KMS-11 (cell line): ENCODE measurements at regions not wholly inside any gene's neighbourhood (a gene's known extent, or its start where the extent isn't known, plus 50 kb on each side); places are given as distances from the start of the nearest gene placed in this dataset.
"Not testable (repeated sequence)": the region's sequence is repeated elsewhere in the genome, so short reads cannot be mapped to it uniquely, and the experiment has no call there.

Experiments
- H2AFZ ChIP-seq: fragments of 200-600 bp; sonication (generic); 2 replicates; pipeline ENCODE4 v1.6.1; 2016; ENCODE audit warnings: antibody characterized with exemption, mixed run types, low read depth
- H3K27ac ChIP-seq: fragments of 200-600 bp; sonication (generic); 2 replicates; pipeline ENCODE4 v1.6.1; 2016; ENCODE audit warnings: mild to moderate bottlenecking, mixed run types
- H3K27me3 ChIP-seq: fragments of 200-600 bp; sonication (generic); 2 replicates; pipeline ENCODE4 v1.6.1; 2017; ENCODE audit warnings: mild to moderate bottlenecking, low read depth, mixed run types, moderate library complexity; ENCODE audit not compliant: insufficient read depth
- H3K36me3 ChIP-seq: fragments of 200-600 bp; sonication (generic); 2 replicates; pipeline ENCODE4 v1.6.1; 2017; ENCODE audit warnings: mild to moderate bottlenecking, mixed run types; ENCODE audit not compliant: insufficient read depth
- H3K4me1 ChIP-seq: fragments of 200-600 bp; sonication (generic); 2 replicates; pipeline ENCODE4 v1.6.1; 2016; ENCODE audit warnings: mild to moderate bottlenecking, low read depth, mixed run types; ENCODE audit not compliant: poor library complexity, severe bottlenecking
- H3K4me2 ChIP-seq: fragments of 200-600 bp; sonication (generic); 2 replicates; pipeline ENCODE4 v1.7.0; 2016; ENCODE audit warnings: mild to moderate bottlenecking, mixed run types
- H3K4me3 ChIP-seq: fragments of 200-600 bp; sonication (generic); IDR thresholded peaks from 2 replicates; pipeline ENCODE4 v1.6.1; 2017; ENCODE audit warnings: low read depth, low read length, mixed read lengths; ENCODE audit not compliant: insufficient read depth
- H3K79me2 ChIP-seq: fragments of 200-600 bp; sonication (generic); 2 replicates; pipeline ENCODE4 v1.6.1; 2016; ENCODE audit warnings: low read depth, mixed run types; ENCODE audit not compliant: insufficient read depth
- H3K9ac ChIP-seq: fragments of 200-600 bp; sonication (generic); 2 replicates; pipeline ENCODE4 v1.6.1; 2016; ENCODE audit warnings: mild to moderate bottlenecking, mixed run types
- H4K20me1 ChIP-seq: fragments of 200-600 bp; sonication (generic); 2 replicates; pipeline ENCODE4 v1.6.1; 2016; ENCODE audit warnings: mild to moderate bottlenecking, mixed run types; ENCODE audit not compliant: insufficient read depth
- TF ChIP-seq, protein P1 (sequence below): fragments of 200-600 bp; sonication (generic); conservative IDR thresholded peaks from 2 replicates; pipeline ENCODE4 v1.6.1; 2017; ENCODE audit warnings: low read depth, mild to moderate bottlenecking, antibody characterized with exemption, low read length, moderate library complexity, mixed read lengths

DNA sequence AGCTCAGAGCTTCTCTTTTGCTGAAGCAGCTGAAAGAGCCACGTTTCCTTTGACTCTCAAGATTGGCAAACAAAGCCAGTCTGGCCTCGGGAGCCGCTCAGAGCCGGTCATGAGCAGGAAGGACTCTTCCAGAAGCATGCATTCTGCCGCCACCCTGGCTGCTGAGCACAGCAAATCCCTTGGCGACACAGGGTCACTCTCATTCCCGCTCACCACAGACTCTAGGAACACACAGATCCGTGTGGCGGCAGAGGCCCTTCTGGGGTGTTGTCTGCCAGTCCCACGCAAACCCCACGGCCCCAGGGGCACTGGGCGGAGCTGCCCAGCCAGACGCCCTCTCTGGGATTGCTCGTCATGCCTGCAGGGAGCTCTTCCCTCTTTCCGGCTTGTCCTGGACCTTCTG is 157.0 kb downstream of the C16orf95 start:
- Histone ChIP-seq H3K79me2 (no peaks in the 10 kb centered on the region), H3K27me3 (peaks cover 8% of the 10 kb centered on the region), H3K36me3 (no peaks in the 10 kb centered on the region), H3K4me2 (no peak overlapping the region), H3K27ac (no peak overlapping the region), H3K4me1 (no peaks in the 10 kb centered on the region), H2AFZ (no peak overlapping the region), H4K20me1 (no peaks in the 10 kb centered on the region), H3K4me3 (no peak overlapping the region), H3K9ac (no peak overlapping the region)
- TF ChIP-seq, protein P1, sequence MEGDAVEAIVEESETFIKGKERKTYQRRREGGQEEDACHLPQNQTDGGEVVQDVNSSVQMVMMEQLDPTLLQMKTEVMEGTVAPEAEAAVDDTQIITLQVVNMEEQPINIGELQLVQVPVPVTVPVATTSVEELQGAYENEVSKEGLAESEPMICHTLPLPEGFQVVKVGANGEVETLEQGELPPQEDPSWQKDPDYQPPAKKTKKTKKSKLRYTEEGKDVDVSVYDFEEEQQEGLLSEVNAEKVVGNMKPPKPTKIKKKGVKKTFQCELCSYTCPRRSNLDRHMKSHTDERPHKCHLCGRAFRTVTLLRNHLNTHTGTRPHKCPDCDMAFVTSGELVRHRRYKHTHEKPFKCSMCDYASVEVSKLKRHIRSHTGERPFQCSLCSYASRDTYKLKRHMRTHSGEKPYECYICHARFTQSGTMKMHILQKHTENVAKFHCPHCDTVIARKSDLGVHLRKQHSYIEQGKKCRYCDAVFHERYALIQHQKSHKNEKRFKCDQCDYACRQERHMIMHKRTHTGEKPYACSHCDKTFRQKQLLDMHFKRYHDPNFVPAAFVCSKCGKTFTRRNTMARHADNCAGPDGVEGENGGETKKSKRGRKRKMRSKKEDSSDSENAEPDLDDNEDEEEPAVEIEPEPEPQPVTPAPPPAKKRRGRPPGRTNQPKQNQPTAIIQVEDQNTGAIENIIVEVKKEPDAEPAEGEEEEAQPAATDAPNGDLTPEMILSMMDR = no peak

DNA sequence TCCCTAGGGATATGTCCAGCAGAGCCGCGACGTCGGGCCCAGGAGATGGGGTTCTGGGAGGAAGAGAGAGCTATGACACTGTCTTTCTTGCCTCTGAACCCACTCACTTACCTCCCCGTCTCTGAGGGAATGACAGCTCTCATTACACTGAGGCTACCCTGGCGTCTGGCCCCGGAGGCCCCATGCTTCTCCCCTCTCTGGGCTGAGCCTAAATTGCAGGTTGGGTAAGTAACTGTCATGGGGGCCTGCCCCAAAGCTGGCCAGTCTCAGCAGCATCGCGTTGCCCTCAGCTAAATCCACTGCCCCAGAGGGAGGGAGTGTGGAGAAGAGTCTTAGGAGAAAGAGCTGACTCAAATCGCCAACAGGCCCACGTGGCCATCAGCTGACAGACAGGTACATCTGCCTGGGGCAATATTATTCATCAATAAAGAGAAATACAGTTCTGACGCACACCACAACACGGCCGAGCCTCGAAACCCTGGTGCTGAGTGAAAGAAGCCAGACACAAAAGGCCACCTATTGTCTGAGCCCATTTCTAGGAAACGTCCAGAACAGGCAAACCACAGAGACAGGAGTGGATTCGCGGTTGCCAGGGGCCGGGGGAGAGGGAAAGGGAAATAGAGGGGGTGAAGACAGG is 156.4 kb downstream of the C16orf95 start:
- TF ChIP-seq, protein P1 = no peak
- Histone ChIP-seq H3K27ac (no peak overlapping the region), H3K4me3 (no peak overlapping the region), H3K79me2 (no peaks in the 10 kb centered on the region), H3K4me2 (no peak overlapping the region), H3K9ac (no peak overlapping the region), H3K4me1 (no peaks in the 10 kb centered on the region), H4K20me1 (no peaks in the 10 kb centered on the region), H3K36me3 (no peaks in the 10 kb centered on the region), H3K27me3 (peaks cover 11% of the 10 kb centered on the region), H2AFZ (no peak overlapping the region)

DNA sequence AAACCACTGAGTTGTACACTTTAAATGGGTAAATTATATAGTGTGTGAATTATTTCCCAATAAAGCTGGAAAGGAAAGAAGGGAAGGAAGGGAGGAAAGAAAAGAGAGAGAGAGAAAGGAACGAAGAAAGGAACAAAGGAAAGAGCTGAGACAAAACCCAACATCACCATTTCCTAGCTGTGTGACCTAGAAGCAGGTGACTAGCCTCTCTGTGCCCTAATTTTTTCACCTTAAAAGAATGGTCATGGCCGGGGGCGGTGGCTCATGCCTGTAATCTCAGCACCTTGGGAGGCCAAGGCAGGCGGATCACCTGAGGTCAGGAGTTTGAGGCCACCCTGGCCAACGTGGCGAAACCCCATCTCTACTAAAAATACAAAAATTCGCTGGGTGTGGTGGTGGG is 155.8 kb downstream of the C16orf95 start:
- not testable (repeated sequence) for H3K4me3 ChIP-seq, H3K4me2 ChIP-seq, H3K4me1 ChIP-seq, H3K79me2 ChIP-seq, H3K27ac ChIP-seq, H4K20me1 ChIP-seq, H3K9ac ChIP-seq, H3K36me3 ChIP-seq, H2AFZ ChIP-seq
- peaks cover 13% of the 10 kb centered on the region for H3K27me3 ChIP-seq

DNA sequence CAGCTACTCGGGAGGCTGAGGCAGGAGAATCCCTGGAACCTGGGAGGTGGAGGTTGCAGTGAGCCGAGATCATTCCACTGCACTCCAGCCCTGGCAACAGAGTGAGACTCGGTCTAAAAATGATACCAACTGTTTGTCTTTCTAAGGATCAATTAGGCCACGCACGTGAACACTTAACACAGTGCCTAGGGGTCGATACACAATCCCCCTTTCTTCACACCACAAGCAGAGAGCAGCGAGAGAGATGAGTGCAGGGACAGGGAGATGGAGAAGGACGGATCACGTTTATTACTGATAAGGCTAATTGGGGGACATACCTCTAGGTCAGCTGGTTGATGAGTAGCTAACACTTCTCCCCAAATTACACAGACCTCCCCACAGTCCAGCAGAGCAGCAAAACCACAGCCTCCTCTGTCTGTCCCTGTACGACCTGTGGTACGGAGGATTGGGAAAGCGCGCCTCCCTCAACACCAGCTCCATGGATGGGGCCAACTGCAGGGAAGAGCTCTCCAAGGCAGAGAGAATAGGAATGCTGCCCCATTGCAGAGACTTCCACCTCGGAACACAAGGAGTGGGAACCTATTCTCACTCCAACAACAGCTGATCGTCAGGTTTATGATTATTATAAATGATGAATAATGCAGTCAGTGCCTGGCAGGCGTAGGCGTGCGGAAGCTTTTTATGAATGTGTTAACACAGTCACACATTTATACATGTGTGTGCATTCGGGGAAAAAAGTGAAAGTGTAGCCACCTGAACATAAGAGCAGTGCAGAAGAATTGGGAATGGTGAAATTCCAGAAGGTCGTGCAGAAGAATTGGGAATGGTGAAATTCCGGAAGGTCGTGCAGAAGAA is 155.1 kb downstream of the C16orf95 start:
- Histone ChIP-seq H2AFZ (no peak overlapping the region), H3K4me2 (no peak overlapping the region), H3K4me1 (no peaks in the 10 kb centered on the region), H3K9ac (no peak overlapping the region), H3K36me3 (no peaks in the 10 kb centered on the region), H4K20me1 (no peaks in the 10 kb centered on the region), H3K4me3 (no peak overlapping the region), H3K79me2 (no peaks in the 10 kb centered on the region), H3K27me3 (peaks cover 15% of the 10 kb centered on the region), H3K27ac (no peak overlapping the region)
- TF ChIP-seq, protein P1 = no peak

DNA sequence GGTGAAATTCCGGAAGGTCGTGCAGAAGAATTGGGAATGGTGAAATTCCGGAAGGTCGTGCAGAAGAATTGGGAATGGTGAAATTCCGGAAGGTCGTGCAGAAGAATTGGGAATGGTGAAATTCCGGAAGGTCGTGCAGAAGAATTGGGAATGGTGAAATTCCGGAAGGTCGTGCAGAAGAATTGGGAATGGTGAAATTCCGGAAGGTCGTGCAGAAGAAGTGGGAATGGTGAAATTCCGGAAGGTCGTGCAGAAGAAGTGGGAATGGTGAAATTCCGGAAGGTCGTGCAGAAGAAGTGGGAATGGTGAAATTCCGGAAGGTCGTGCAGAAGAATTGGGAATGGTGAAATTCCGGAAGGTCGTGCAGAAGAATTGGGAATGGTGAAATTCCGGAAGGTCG is 154.4 kb downstream of the C16orf95 start:
- H3K79me2 ChIP-seq, H3K9ac ChIP-seq, H3K4me2 ChIP-seq, H2AFZ ChIP-seq, H3K27ac ChIP-seq, H3K4me3 ChIP-seq, H3K36me3 ChIP-seq, H4K20me1 ChIP-seq, H3K4me1 ChIP-seq: not testable (repeated sequence)
- H3K27me3 ChIP-seq = peaks cover 17% of the 10 kb centered on the region
